ENCODE measurements at regions not wholly inside any gene's neighbourhood (a gene's known extent, or its start where the extent isn't known, plus 50 kb on each side); places are given as distances from the start of the nearest gene placed in this dataset.

GRCh38 chr18:78734614-78734945, 245.0 kb upstream of the SALL3 start:
- Histone ChIP-seq H2BK12ac (ENCODE audit: low read length) (no peak overlapping the region), H3K4me2 (ENCODE audit: insufficient read depth, low read length, poor library complexity, severe bottlenecking) (no peak overlapping the region), H2AK5ac (ENCODE audit: low read depth, low read length) (no peak overlapping the region), H2AFZ (ENCODE audit: low read length) (no peak overlapping the region), H4K91ac (ENCODE audit: low read depth, low read length, poor library complexity) (no peak overlapping the region), H3K27me3 (ENCODE audit: control insufficient read depth in 3 of 3, insufficient read depth in 3 of 3, low read depth in 1 of 3, low read length in 3 of 3) (no peaks in the 10 kb centered on the region), H3K4ac (ENCODE audit: low read length) (no peak overlapping the region), H2BK120ac (ENCODE audit: low read depth, low read length) (no peak overlapping the region), H3K9ac (ENCODE audit: low read depth, low read length, poor library complexity) (no peak overlapping the region), H3K79me1 (ENCODE audit: low read depth, low read length) (no peaks in the 10 kb centered on the region), H2BK5ac (ENCODE audit: low read length) (no peak overlapping the region), H3K27ac (replicated peaks; ENCODE audit: low read length) (no peak overlapping the region), H3K36me3 (replicated peaks in 1 of 2; ENCODE audit: control insufficient read depth in 2 of 2, insufficient read depth in 2 of 2, low read length in 2 of 2) (no peaks in the 10 kb centered on the region), H3K18ac (ENCODE audit: low read length) (no peak overlapping the region), H3K14ac (ENCODE audit: low read length) (no peak overlapping the region), H4K8ac (ENCODE audit: low read depth, low read length) (no peak overlapping the region), H3K23ac (ENCODE audit: low read depth, low read length, poor library complexity) (no peak overlapping the region), H3K9me3 (replicated peaks in 1 of 2; ENCODE audit: control insufficient read depth in 2 of 2, insufficient read depth in 1 of 2, low read depth in 1 of 2, low read length in 2 of 2) (no peaks in the 10 kb centered on the region), H3K4me1 (ENCODE audit: control insufficient read depth in 2 of 2, insufficient read depth in 1 of 2, low read depth in 1 of 2, low read length in 2 of 2) (peaks cover 0 to 4% of the 10 kb centered on the region in 2 donors), H3K4me3 (ENCODE audit: low read length in 2 of 2) (no peak overlapping the region), H2BK15ac (ENCODE audit: low read length) (no peak overlapping the region)
- WGBS, 2 donors (ENCODE audit: extremely low coverage in 2 of 2, insufficient read length in 2 of 2, insufficient replicate concordance in 1 of 2) = no CpG with 5 or more reads among the region's 9 CpGs
- DNase-seq (ENCODE audit: low spot score) = no peak

GRCh38 chr18:78735131-78736014, 244.2 kb upstream of the SALL3 start:
- Histone ChIP-seq H3K27me3 (ENCODE audit: control insufficient read depth in 3 of 3, insufficient read depth in 3 of 3, low read depth in 1 of 3, low read length in 3 of 3) (no peaks in the 10 kb centered on the region), H2BK5ac (ENCODE audit: low read length) (no peak overlapping the region), H2AK5ac (ENCODE audit: low read depth, low read length) (no peak overlapping the region), H3K18ac (ENCODE audit: low read length) (peak overlapping the region; percentile 79), H3K79me1 (ENCODE audit: low read depth, low read length) (no peaks in the 10 kb centered on the region), H3K4ac (ENCODE audit: low read length) (no peak overlapping the region), H3K36me3 (replicated peaks in 1 of 2; ENCODE audit: control insufficient read depth in 2 of 2, insufficient read depth in 2 of 2, low read length in 2 of 2) (no peaks in the 10 kb centered on the region), H2BK12ac (ENCODE audit: low read length) (no peak overlapping the region), H3K4me3 (ENCODE audit: low read length in 2 of 2) (no peak overlapping the region), H3K4me2 (ENCODE audit: insufficient read depth, low read length, poor library complexity, severe bottlenecking) (no peak overlapping the region), H2BK120ac (ENCODE audit: low read depth, low read length) (no peak overlapping the region), H4K8ac (ENCODE audit: low read depth, low read length) (peak overlapping the region; percentile 24), H3K27ac (replicated peaks; ENCODE audit: low read length) (no peak overlapping the region), H3K4me1 (ENCODE audit: control insufficient read depth in 2 of 2, insufficient read depth in 1 of 2, low read depth in 1 of 2, low read length in 2 of 2) (peaks cover 0 to 4% of the 10 kb centered on the region in 2 donors), H2BK15ac (ENCODE audit: low read length) (no peak overlapping the region), H3K9me3 (replicated peaks in 1 of 2; ENCODE audit: control insufficient read depth in 2 of 2, insufficient read depth in 1 of 2, low read depth in 1 of 2, low read length in 2 of 2) (no peaks in the 10 kb centered on the region), H4K91ac (ENCODE audit: low read depth, low read length, poor library complexity) (no peak overlapping the region), H2AFZ (ENCODE audit: low read length) (no peak overlapping the region), H3K23ac (ENCODE audit: low read depth, low read length, poor library complexity) (peak overlapping the region; percentile 44), H3K14ac (ENCODE audit: low read length) (peak overlapping the region; percentile 51), H3K9ac (ENCODE audit: low read depth, low read length, poor library complexity) (no peak overlapping the region)
- WGBS, 2 donors (ENCODE audit: extremely low coverage in 2 of 2, insufficient read length in 2 of 2, insufficient replicate concordance in 1 of 2) = no CpG with 5 or more reads among the region's 48 CpGs
- DNase-seq (ENCODE audit: low spot score) = no peak

GRCh38 chr18:78736015-78736690, 243.5 kb upstream of the SALL3 start:
- no peaks in the 10 kb centered on the region for H3K79me1 ChIP-seq (ENCODE audit: low read depth, low read length)
- WGBS, 2 donors (ENCODE audit: extremely low coverage in 2 of 2, insufficient read length in 2 of 2, insufficient replicate concordance in 1 of 2) = no CpG with 5 or more reads among the region's 33 CpGs

More at GRCh38 chr18:78736015-78736690, 243.5 kb upstream of the SALL3 start:
- no peak overlapping the region for H2BK15ac ChIP-seq (ENCODE audit: low read length)
- H2BK120ac ChIP-seq (ENCODE audit: low read depth, low read length) = no peak overlapping the region
- no peak overlapping the region for H2AK5ac ChIP-seq (ENCODE audit: low read depth, low read length)
- no peak overlapping the region for H3K4me2 ChIP-seq (ENCODE audit: insufficient read depth, low read length, poor library complexity, severe bottlenecking)
- no peak overlapping the region for H3K4me3 ChIP-seq (ENCODE audit: low read length in 2 of 2)
- H3K9ac ChIP-seq (ENCODE audit: low read depth, low read length, poor library complexity) = no peak overlapping the region
- peak overlapping the region; percentile 79 for H3K18ac ChIP-seq (ENCODE audit: low read length)
- H2BK5ac ChIP-seq (ENCODE audit: low read length) = no peak overlapping the region
- H2BK12ac ChIP-seq (ENCODE audit: low read length) = no peak overlapping the region
- H4K8ac ChIP-seq (ENCODE audit: low read depth, low read length) = peak overlapping the region; percentile 24
- H3K27me3 ChIP-seq (ENCODE audit: control insufficient read depth in 3 of 3, insufficient read depth in 3 of 3, low read depth in 1 of 3, low read length in 3 of 3) = no peaks in the 10 kb centered on the region
- H3K27ac ChIP-seq (replicated peaks; ENCODE audit: low read length) = no peak overlapping the region
- no peak overlapping the region for H2AFZ ChIP-seq (ENCODE audit: low read length)
- H3K4me1 ChIP-seq (ENCODE audit: control insufficient read depth in 2 of 2, insufficient read depth in 1 of 2, low read depth in 1 of 2, low read length in 2 of 2) = peaks cover 0 to 2% of the 10 kb centered on the region in 2 donors
- no peak overlapping the region for H3K4ac ChIP-seq (ENCODE audit: low read length)
- H3K14ac ChIP-seq (ENCODE audit: low read length) = no peak overlapping the region
- DNase-seq (ENCODE audit: low spot score) = no peak
- no peak overlapping the region for H3K23ac ChIP-seq (ENCODE audit: low read depth, low read length, poor library complexity)
- no peaks in the 10 kb centered on the region for H3K36me3 ChIP-seq (replicated peaks in 1 of 2; ENCODE audit: control insufficient read depth in 2 of 2, insufficient read depth in 2 of 2, low read length in 2 of 2)
- H3K9me3 ChIP-seq (replicated peaks in 1 of 2; ENCODE audit: control insufficient read depth in 2 of 2, insufficient read depth in 1 of 2, low read depth in 1 of 2, low read length in 2 of 2) = no peaks in the 10 kb centered on the region
- H4K91ac ChIP-seq (ENCODE audit: low read depth, low read length, poor library complexity) = no peak overlapping the region

Data from neuronal stem cell (in vitro differentiated cells).